ENCODE measurements at regions not wholly inside any gene's neighbourhood (a gene's known extent, or its start where the extent isn't known, plus 50 kb on each side); places are given as distances from the start of the nearest gene placed in this dataset.

GRCh38 chrX:8971116-8971515 lies 62.8 kb downstream of the FAM9B start:
- DNase-seq = no peak

GRCh38 chrX:8969378-8969777 lies 64.5 kb downstream of the FAM9B start:
- no peak for DNase-seq

GRCh38 chrX:8967461-8967860 lies 66.5 kb downstream of the FAM9B start:
- DNase-seq = no peak

DNA sequence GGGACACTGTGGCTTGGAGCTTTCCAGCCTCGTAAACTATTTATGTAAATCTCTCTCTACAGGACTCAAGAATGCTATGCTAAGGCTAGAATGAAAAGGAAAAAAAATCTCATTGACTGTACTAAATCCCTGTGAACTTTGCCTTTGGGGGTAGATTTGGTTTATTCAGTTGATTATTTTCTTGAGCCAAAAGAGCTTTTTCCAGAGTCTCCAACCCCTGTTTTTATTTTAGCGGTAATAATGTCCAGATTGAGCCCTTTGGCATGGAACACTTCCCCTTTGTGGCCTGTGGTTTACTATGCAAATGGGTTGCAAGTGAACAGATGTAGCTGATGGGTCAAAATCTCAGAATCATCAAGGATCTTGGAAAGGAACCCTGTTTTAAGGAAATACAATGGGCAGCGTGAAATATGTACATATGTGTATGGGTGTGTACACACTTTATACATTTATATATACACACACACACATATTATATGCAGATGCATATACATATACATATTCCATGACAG lies 72.9 kb downstream of the FAM9B start:
- DNase-seq = no peak

DNA sequence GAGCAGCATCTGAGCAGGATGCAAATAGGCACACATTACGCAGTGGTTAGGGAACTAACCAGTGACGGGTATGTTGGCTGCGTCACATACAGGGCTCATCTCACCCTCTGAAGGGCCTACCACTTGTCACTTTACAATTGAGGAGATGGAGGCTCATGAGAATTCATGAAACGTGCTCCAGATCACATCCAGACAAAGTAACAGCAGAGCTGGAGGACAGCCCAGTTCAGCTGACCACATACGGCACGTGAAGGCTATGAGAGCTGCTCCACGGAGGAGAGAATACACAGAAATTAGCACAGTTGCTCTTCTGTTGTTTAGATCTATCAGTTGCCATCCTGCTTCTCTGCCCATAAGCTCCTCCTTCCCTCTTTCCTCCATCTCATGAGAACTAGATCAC lies 78.4 kb downstream of the FAM9B start:
- no peak for DNase-seq

GRCh38 chrX:8946563-8946962 lies 87.4 kb downstream of the FAM9B start:
- no peak for DNase-seq

DNA sequence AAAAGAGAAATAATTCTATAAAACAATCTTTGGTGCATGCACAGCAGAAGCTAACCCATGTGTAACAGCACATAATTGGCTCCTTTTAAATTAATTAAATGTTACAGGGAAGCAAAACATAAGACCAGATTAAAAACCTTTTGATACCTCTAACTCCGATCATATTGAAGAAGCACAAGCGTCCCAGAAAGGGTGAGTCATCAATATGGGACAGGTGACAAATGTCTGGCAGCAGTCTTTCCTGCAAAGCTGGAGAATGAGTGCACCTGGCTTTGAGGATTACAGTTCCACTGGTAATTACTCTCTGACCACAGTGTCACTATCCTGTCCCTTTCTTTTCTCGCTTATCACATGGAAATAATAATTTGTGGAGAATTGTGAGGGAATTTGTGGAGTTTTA lies 94.6 kb downstream of the FAM9B start:
- DNase-seq = no peak

DNA sequence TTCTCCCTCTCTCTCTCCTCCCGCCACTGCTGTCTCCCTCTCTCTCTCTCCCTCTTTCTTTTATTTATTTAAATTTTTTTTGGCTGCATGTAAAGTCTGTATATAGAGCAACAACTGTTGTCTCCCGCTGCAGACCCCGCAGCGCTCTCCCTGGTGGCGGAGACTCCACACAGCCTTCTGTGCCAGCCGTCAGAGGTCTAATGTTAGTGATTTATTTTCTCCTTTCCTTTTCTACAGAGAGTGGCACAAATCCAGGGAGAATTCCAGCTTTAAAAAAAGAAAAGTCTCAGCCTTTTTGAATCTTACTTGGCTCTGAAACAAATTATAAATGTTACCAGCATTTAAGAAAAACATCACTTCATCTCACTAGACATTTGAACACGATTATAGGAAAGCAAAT lies 106.2 kb downstream of the FAM9B start:
- no peak for DNase-seq

DNA sequence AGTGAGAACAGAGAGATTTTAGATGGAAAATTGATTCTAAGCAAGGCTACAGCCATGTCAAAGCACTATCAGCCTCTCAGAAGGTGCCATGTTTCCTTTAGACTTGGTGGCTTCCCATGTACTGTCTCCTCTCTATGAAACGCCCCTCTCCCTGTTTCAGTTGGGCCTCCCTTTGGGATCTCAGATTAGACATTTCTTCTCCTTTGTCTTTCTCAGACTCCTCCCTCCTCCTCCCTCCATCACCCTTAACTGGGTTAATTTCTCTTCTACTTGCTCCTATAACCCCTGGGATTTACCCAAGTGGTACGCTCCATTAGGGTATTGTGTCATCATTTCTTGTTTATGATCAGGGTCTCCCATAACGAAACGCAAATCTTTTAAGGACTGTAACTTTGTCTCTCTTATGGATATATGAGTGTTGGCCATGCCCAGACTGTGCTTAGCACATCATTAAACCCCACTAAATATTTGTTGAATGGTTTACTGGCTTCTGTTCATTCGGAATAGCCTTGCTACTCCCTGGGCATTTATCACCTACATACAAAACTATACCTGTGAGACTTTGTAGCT lies 106.8 kb downstream of the FAM9B start:
- DNase-seq = no peak

DNA sequence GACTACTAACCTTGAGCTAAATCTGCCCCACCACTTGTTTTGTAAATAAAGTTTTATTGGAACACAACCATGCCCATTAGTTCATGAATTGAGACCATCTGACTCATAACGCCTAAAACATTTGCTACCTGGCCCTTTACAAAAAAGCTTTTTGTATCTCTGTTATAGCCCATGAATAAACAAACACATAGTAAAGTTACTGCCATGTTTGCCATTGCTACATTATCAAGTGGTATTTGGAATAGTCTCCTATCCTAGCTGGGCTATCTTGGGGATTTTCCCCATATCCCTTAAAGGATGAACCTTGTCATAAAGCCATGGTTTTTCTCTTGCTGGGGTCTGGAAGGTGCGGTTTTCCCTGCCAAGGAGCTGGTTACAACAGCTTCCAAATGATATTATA lies 112.3 kb downstream of the FAM9B start:
- no peak for DNase-seq

DNA sequence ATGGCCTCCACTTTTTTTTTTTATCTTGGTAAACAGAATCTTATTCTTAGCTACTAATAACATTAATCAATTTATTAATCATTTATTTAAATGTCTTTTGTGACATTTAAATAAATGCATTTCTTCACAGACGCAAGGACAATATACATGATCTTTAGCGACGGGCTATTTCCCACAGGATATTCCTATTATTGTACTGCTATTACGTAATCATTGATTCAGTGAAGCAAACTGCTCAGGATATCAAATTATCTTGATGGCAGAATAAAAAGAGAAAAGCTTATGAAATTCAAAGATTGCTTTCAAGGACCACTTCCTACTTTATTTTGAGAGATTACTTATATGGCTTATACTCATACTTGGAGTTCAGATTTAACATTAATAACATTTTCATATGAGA lies 114.1 kb downstream of the FAM9B start:
- no peak for DNase-seq

GRCh38 chrX:8916697-8917096 lies 115.5 kb upstream of the FAM9A start:
- DNase-seq = no peak

DNA sequence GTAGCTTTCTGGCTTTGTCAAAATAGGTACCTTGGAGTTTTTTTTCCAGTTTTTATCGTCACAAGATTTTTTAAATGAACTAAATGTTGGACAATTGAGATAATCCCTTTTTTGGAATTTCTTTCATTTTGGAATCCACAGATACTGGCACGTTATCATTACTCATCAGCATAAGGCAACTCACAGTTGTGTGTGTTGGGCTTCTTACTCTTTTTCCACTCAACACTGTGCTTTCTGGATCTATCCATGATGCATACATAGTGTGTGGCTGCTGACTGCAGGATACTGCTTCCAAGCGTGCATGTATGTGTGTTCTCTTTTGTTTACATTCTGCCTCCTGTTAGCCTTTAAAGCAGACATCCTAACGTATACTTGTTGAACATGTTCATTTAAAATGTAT lies 113.5 kb upstream of the FAM9A start:
- no peak for DNase-seq

GRCh38 chrX:8913655-8914409 lies 112.6 kb upstream of the FAM9A start:
- no peak for DNase-seq

DNA sequence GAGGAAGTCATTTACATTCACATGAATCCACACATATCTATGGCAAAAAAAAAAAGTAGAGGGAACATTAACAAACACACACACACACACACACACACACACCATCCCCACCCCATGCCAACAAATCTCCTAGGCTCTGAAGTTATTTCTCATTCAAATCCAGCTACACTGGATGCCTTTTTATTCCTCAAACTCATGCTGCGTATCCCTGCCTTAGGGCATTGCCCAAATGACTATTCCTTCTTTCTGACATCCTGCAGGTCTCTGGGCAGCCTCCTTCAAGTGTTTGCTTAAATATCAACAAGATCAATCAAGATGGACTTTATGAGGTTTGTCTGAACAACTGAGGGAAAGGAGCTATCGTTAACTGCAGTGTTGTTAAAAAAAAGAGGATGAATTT lies 106.5 kb upstream of the FAM9A start:
- DNase-seq = no peak

- no peak for DNase-seq
These were observed 105.2 kb upstream of the FAM9A start for GRCh38 chrX:8906299-8906938.

DNA sequence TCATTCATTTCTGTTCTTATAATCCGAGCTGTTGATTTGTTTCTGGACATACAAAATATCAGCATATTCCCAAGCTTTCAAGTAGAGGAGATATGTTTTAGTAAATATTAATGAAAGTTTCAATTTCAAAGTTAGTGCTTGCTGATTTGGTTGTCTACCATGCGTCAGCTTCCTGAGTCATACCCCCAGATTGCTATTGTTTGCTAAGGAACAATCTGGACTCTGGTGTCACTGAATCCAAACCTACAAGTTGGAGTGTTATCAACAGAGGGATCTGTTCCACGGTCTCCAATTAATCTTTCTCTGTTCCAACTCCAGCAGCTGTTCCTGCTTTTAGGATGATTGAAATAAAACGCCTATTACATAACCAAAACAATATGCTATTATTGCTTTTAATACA lies 96.1 kb upstream of the FAM9A start:
- DNase-seq = no peak

DNA sequence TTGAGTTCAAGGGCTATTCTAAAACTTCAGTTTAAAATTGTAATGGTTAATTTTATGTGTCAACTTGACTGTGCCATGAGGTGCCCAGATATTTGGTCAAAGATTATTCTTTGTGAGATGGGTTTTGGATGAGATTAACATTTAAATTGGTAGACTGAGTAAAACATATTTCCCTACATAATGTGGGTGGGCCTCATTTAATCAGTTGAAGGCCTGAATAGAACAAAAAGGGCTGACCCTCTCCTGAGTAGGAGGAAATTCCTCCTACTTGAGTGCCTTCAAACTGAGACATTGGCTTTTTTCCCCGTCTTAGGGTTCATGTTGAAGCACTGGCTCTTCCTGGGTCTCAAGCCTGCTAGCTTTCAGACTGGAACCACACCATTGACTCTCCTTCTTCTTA lies 89.6 kb upstream of the FAM9A start:
- no peak for DNase-seq

- no peak for DNase-seq
These were observed 85.8 kb upstream of the FAM9A start for GRCh38 chrX:8887004-8887403.

DNA sequence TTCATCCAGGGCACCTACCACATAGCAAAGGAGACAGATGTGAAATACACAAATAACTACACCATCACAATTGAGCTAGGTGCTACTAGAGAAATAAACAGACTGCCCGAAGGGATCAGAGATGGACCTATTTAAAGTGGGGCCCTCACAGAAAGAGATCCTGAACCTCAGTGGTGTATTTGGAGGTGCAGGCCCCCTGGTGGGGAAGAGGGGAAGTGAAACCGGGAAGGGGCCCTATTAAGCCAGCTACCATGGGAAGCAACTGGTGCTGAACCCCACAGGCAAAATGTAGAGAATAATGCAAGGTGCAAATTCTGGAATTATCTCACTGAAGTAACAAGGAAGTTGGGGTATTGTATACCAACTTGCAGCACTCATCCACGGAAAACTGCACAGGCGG lies 78.6 kb upstream of the FAM9A start:
- DNase-seq = peak; percentile 17 to 30

- DNase-seq = no peak
These were observed 72.8 kb upstream of the FAM9A start for GRCh38 chrX:8873956-8874355.

- no peak for DNase-seq
These were observed 71.9 kb upstream of the FAM9A start for GRCh38 chrX:8873102-8873501.

DNA sequence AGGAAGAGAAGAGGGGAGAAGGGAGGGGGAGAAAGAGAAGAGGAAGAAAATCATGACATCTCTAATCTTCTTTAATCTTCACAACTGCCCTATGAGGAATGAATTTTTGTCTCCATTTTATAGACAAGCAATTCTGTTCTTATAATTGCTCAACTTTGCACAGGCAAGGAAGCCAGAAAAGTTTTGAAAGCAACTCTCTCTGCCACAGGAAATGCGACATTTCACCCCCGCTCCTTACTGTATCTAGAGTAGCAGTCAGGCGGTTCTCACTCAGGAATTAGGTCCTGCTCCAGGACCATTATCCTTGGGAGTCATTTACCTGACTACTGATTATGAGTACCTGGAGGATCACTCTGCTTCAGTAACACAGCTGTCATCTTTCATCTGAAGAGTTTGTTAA lies 69.2 kb upstream of the FAM9A start:
- DNase-seq = no peak

DNA sequence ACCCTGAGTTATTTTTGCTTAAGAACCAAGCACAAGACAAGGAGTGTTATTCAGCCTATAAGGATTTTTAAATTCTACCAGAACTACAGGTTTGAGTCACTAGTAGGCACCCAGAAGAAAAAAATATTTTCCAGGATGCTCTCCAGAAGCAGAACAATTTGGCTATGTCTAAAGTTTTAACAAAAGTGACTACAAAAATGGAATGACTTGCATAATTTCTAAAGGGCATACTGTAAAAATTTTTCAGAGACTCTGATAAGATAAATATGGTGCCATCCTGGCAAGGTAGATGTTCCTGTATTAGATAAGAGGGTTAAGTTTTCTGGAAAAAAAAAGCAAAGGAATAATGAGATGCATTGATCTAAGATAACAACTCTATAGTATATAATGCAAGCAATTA lies 68.6 kb upstream of the FAM9A start:
- DNase-seq = no peak

Measured in stimulated activated CD4-positive, alpha-beta T cell treated with anti-CD3 and anti-CD28 coated beads, Interleukin-2, amount 100 ng/mL, for 24 hours (primary cell).